Body of pancreas (tissue), 4 donors: ENCODE measurements at regions not wholly inside any gene's neighbourhood (a gene's known extent, or its start where the extent isn't known, plus 50 kb on each side); places are given as distances from the start of the nearest gene placed in this dataset.

Experiments
- ATAC-seq: fragments of 150-250 bp; one replicate; pipeline ENCODE4 v1.9.1; 2016
- DNase-seq, 4 donors: peaks; one replicate each; pipeline ENCODE4 v3.0.0-alpha.2; 2019
- H3K27ac ChIP-seq, 4 donors: fragments of 200-600 bp; sonication (generic); 1 replicate in 3 of 4; 2 replicates in 1 of 4; pipeline versions ENCODE4 v1.5.1 to v1.6.1; 2016 to 2019; ENCODE audit warnings: mild to moderate bottlenecking in 1 of 4, mixed read lengths in 1 of 4, moderate library complexity in 1 of 4
- H3K27me3 ChIP-seq, 2 donors: fragments of 200-600 bp; sonication (generic); one replicate each; pipeline ENCODE4 v1.6.0; 2016; ENCODE audit warnings: mild to moderate bottlenecking in 1 of 2
- H3K36me3 ChIP-seq, 2 donors: fragments of 200-600 bp; sonication (generic); replicated peaks in 1 of 2; 2 replicates each; pipeline ENCODE4 v1.5.1; 2016; ENCODE audit warnings: low read depth in 2 of 2; ENCODE audit not compliant: insufficient read depth in 1 of 2
- H3K4me1 ChIP-seq: fragments of 200-600 bp; sonication (generic); one replicate; pipeline ENCODE4 v1.6.0; 2016
- H3K4me3 ChIP-seq, 2 donors: fragments of 200-600 bp; sonication (generic); 1 replicate in 1 of 2; 2 replicates in 1 of 2; pipeline ENCODE4 v1.5.1; 2016 to 2019
- H3K9me3 ChIP-seq, 3 donors: fragments of 200-600 bp; sonication (generic); 1 replicate in 2 of 3; 2 replicates in 1 of 3; pipeline ENCODE4 v1.5.1; 2016
- POLR2A ChIP-seq, 3 donors: fragments of 450-650 bp; IDR thresholded peaks; one replicate each; pipeline ENCODE4 v1.6.1; 2016; ENCODE audit warnings: antibody characterized with exemption in 3 of 3, mild to moderate bottlenecking in 2 of 3
- WGBS, 2 donors: methylation state at CpG; one replicate each; pipeline ENCODE4 v1.1.5; 2017; 5-methylcytosine and 5-hydroxymethylcytosine counted together
- intact Hi-C: fragments of 100-400 bp; cut with DNase I; formaldehyde crosslinking; loops from one replicate; pipeline ENCODE4 v1.15.1; 2023
- TF ChIP-seq, protein P1 (sequence below), 7 experiments: fragments of 450-650 bp in 4 of 7; fragments of 200-600 bp in 3 of 7; sonication (generic) in 3 of 7; IDR thresholded peaks; one replicate each; pipeline ENCODE4 v1.5.1; 2016 to 2019; ENCODE audit warnings: antibody characterized with exemption in 7 of 7

DNA sequence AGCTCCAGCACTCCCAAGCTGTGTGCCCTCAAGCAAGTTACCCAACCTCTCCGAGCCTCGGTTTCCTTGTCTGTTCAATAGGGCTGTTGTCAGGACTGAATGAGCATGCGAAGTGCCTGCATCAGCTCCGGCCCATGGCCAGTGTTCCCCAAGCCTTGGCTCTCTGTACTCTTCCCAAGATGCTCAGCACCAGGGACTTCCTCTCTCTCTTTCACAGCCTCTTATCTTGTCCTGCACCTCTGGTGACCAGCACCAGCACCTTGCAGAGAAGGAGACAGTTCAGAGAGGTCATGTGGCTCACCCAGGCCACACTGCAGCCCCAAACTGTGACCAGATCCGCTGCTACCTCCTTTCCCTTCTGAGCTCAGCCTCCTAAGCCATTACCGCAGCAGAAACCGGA, 120.3 kb upstream of the ANO1 start:
- WGBS, 2 donors = 83 to 84% methylated on average over 6 to 7 of the region's 7 CpGs
- Histone ChIP-seq H3K27ac (no peak overlapping the region), H3K4me1 (no peaks in the 10 kb centered on the region), H3K27me3 (no peaks in the 10 kb centered on the region), H3K36me3 (no peaks in the 10 kb centered on the region), H3K9me3 (no peaks in the 10 kb centered on the region), H3K4me3 (no peak overlapping the region)
- ATAC-seq = no peak
- intact Hi-C loops = no loop called here
- no peak for DNase-seq
- TF ChIP-seq, protein P1, sequence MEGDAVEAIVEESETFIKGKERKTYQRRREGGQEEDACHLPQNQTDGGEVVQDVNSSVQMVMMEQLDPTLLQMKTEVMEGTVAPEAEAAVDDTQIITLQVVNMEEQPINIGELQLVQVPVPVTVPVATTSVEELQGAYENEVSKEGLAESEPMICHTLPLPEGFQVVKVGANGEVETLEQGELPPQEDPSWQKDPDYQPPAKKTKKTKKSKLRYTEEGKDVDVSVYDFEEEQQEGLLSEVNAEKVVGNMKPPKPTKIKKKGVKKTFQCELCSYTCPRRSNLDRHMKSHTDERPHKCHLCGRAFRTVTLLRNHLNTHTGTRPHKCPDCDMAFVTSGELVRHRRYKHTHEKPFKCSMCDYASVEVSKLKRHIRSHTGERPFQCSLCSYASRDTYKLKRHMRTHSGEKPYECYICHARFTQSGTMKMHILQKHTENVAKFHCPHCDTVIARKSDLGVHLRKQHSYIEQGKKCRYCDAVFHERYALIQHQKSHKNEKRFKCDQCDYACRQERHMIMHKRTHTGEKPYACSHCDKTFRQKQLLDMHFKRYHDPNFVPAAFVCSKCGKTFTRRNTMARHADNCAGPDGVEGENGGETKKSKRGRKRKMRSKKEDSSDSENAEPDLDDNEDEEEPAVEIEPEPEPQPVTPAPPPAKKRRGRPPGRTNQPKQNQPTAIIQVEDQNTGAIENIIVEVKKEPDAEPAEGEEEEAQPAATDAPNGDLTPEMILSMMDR (IDR thresholded peaks at IDR 0.05) = no peak
- no peak for TF ChIP-seq POLR2A (IDR thresholded peaks at IDR 0.05)

DNA sequence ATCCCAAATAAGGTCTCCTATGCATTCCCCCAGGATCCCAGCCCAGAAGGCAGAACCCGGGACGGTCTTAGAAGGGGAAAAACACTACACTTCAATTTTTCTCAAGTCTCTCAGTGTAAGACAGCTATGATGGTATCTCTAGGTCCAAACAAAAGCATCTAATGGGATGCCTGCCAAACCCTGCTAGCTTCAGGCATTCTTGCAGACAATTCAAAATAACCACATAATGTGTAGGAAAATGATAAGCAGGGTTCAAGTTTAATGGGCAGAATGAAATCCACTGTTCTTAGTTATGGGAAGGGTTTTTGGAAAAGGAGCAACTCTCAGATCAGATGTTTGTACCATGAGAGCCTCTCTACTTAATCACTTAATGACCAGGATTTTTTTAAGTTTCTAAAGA, 119.8 kb upstream of the ANO1 start:
- intact Hi-C loops = no loop called here
- TF ChIP-seq, protein P1 (IDR thresholded peaks at IDR 0.05) = no peak
- no peak for TF ChIP-seq POLR2A (IDR thresholded peaks at IDR 0.05)
- Histone ChIP-seq H3K4me3 (no peak overlapping the region), H3K27me3 (no peaks in the 10 kb centered on the region), H3K9me3 (no peaks in the 10 kb centered on the region), H3K27ac (no peak overlapping the region), H3K4me1 (no peaks in the 10 kb centered on the region), H3K36me3 (no peaks in the 10 kb centered on the region)
- ATAC-seq (no peak), DNase-seq (no peak)
- 68 to 69% methylated on average over 2 of the region's 2 CpGs for WGBS, 2 donors

DNA sequence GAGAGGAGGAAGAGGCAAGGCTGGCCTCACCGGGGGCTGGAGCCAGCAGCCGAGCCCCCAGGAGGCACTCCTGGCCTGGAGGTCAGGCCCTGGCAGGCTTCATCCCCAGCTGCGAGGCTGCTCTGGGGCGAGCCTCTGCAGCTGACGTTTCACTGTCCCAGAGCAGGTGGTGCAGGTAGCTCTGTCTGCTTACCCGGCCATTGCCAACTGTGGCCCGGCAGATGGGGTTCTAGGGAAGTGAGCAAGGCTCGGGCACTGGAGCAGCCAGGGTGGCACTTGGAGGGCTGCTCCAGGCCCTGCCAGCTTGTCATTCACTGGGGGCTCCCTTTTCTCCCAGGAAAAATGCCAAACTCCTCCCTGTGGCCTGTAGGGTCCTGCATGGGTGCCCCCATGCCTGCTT, 118.7 kb upstream of the ANO1 start:
- 20 to 82% methylated on average over 1 to 7 of the region's 8 CpGs for WGBS, 2 donors
- ATAC-seq (no peak), DNase-seq (no peak)
- no peaks in the 10 kb centered on the region for H3K9me3 ChIP-seq
- no peaks in the 10 kb centered on the region for H3K27me3 ChIP-seq
- TF ChIP-seq POLR2A (IDR thresholded peaks at IDR 0.05) = no peak
- TF ChIP-seq, protein P1 (IDR thresholded peaks at IDR 0.05) = no peak
- H3K27ac ChIP-seq = no peak overlapping the region
- no peaks in the 10 kb centered on the region for H3K36me3 ChIP-seq
- no peak overlapping the region for H3K4me3 ChIP-seq
- intact Hi-C loops = no loop called here
- H3K4me1 ChIP-seq = no peaks in the 10 kb centered on the region

DNA sequence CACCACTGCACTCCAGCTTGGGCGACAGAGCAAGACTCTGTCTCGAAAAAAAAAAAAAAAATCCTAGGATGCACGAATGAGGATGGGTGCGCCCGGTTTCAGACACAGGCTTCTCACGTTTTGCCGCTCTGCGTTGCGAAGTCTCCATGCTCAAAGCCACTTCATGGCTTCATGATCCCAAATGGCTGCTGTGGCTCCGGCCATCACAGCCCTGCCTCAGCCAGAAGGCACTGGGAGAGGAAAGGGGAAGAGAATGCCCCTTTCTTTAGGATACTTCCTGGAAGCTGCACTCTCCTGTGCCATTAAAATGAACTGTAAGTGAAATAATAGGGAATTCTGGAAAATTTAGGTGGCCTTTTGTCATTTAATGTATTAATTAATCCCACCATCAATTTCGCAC, 116.4 kb upstream of the ANO1 start:
- intact Hi-C loops = no loop called here
- 83% methylated on average over 11 of the region's 11 CpGs for WGBS, 2 donors
- ATAC-seq (no peak), DNase-seq (no peak)
- Histone ChIP-seq H3K27me3 (no peaks in the 10 kb centered on the region), H3K9me3 (no peaks in the 10 kb centered on the region), H3K4me1 (peaks cover 6% of the 10 kb centered on the region), H3K27ac (no peak overlapping the region), H3K36me3 (no peaks in the 10 kb centered on the region), H3K4me3 (no peak overlapping the region)
- TF ChIP-seq, protein P1 (IDR thresholded peaks at IDR 0.05) = no peak
- no peak for TF ChIP-seq POLR2A (IDR thresholded peaks at IDR 0.05)

DNA sequence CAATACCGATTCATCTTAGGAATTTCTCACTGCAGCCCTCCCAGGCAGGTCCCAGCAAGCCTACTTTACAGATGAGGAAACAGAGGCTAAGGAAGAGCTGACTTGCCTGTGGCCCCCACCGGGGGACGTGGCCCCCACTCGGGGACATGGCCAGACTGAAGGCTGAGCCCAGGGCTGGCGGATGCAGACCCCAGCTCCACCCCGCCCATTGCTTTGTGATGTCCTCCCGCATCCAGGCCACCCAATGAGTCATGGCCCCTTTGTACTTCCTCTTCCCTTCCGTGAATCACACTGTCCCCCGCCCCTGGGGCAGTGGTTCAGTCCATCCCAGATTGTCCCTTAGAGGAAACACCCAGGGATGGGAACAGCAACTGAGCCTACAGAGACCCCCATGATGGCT, 116.0 kb upstream of the ANO1 start:
- ATAC-seq = no peak

More for the DNA sequence above, 116.0 kb upstream of the ANO1 start:
- TF ChIP-seq, protein P1 (IDR thresholded peaks at IDR 0.05) = no peak
- TF ChIP-seq POLR2A (IDR thresholded peaks at IDR 0.05) = no peak
- Histone ChIP-seq H3K9me3 (no peaks in the 10 kb centered on the region), H3K4me1 (peaks cover 6% of the 10 kb centered on the region), H3K27ac (no peak overlapping the region), H3K4me3 (no peak overlapping the region), H3K27me3 (no peaks in the 10 kb centered on the region), H3K36me3 (no peaks in the 10 kb centered on the region)
- DNase-seq = no peak
- intact Hi-C loops = no loop called here
- WGBS, 2 donors = 59 to 68% methylated on average over 8 to 9 of the region's 9 CpGs
